ENCODE measurements at regions not wholly inside any gene's neighbourhood (a gene's known extent, or its start where the extent isn't known, plus 50 kb on each side); places are given as distances from the start of the nearest gene placed in this dataset.

- TF ChIP-seq CTCF (IDR thresholded peaks at IDR 0.05) (no peak), POLR2AphosphoS5 (IDR thresholded peaks at IDR 0.05) (no peak), POLR2A (IDR thresholded peaks at IDR 0.05; ENCODE audit: low read depth) (no peak)
Measured at GRCh38 chr7:155195939-155196523, 101.6 kb upstream of the INSIG1 start.
